ENCODE measurements at regions not wholly inside any gene's neighbourhood (a gene's known extent, or its start where the extent isn't known, plus 50 kb on each side); places are given as distances from the start of the nearest gene placed in this dataset.

- Histone ChIP-seq H3K79me2 (ENCODE audit: control insufficient read depth, insufficient read depth, low read length) (no peaks in the 10 kb centered on the region), H4K20me1 (ENCODE audit: control insufficient read depth, extremely low read depth, insufficient read depth, low read length) (no peaks in the 10 kb centered on the region), H2AFZ (ENCODE audit: control insufficient read depth, low read length) (no peak overlapping the region), H3K36me3 (ENCODE audit: control insufficient read depth in 2 of 2, extremely low read depth in 1 of 2, insufficient read depth in 2 of 2, low read length in 2 of 2) (no peaks in the 10 kb centered on the region), H3K27ac (ENCODE audit: control insufficient read depth, insufficient read depth, low read length) (no peak overlapping the region), H3K9me1 (ENCODE audit: control insufficient read depth, extremely low read depth, insufficient read depth, low read length) (no peaks in the 10 kb centered on the region), H3K4me1 (ENCODE audit: control insufficient read depth, extremely low read depth, insufficient read depth, low read length) (no peaks in the 10 kb centered on the region), H3K9me3 (ENCODE audit: control insufficient read depth, low read depth, low read length) (no peaks in the 10 kb centered on the region), H3K4me2 (ENCODE audit: control insufficient read depth, extremely low read depth, insufficient read depth, low read depth, low read length) (no peak overlapping the region), H3K9ac (ENCODE audit: control insufficient read depth, extremely low read depth, insufficient read depth, low read length) (no peak overlapping the region), H3K27me3 (ENCODE audit: control insufficient read depth, extremely low read depth, insufficient read depth, low read length) (no peaks in the 10 kb centered on the region), H3K4me3 (ENCODE audit: control insufficient read depth in 2 of 3, extremely low read depth in 1 of 3, insufficient read depth in 2 of 3, low read depth in 1 of 3, low read length in 3 of 3) (no peak overlapping the region)
- no peak for TF ChIP-seq EZH2 (IDR thresholded peaks at IDR 0.05; ENCODE audit: low read length)
- no peak for TF ChIP-seq CTCF (optimal IDR thresholded peaks at IDR 0.05 in 1 of 3, IDR thresholded peaks at IDR 0.05 in 1 of 3, conservative IDR thresholded peaks at IDR 0.05 in 1 of 3; ENCODE audit: extremely low read depth in 1 of 3, insufficient read depth in 2 of 3, low read length in 3 of 3)
- DNase-seq (ENCODE audit: low read depth, low spot score) (no peak), FAIRE-seq (no peak)
- dilution Hi-C loops (cut with MboI; ENCODE audit: extremely low pct_ligation_motif_present, low sequenced_read_pairs), result no loop called here
Measured at GRCh38 chr2:103327386-103327785, 565.6 kb downstream of the TMEM182 start.

GRCh38 chr2:103327966-103328365 is 566.1 kb downstream of the TMEM182 start:
- no peaks in the 10 kb centered on the region for H3K9me1 ChIP-seq (ENCODE audit: control insufficient read depth, extremely low read depth, insufficient read depth, low read length)
- FAIRE-seq, result no peak
- no peak overlapping the region for H3K4me2 ChIP-seq (ENCODE audit: control insufficient read depth, extremely low read depth, insufficient read depth, low read depth, low read length)
- H3K27me3 ChIP-seq (ENCODE audit: control insufficient read depth, extremely low read depth, insufficient read depth, low read length), result no peaks in the 10 kb centered on the region
- no peaks in the 10 kb centered on the region for H4K20me1 ChIP-seq (ENCODE audit: control insufficient read depth, extremely low read depth, insufficient read depth, low read length)
- dilution Hi-C loops (cut with MboI; ENCODE audit: extremely low pct_ligation_motif_present, low sequenced_read_pairs), result no loop called here
- no peak overlapping the region for H3K27ac ChIP-seq (ENCODE audit: control insufficient read depth, insufficient read depth, low read length)
- no peak overlapping the region for H3K9ac ChIP-seq (ENCODE audit: control insufficient read depth, extremely low read depth, insufficient read depth, low read length)
- DNase-seq (ENCODE audit: low read depth, low spot score), result no peak
- H3K79me2 ChIP-seq (ENCODE audit: control insufficient read depth, insufficient read depth, low read length), result no peaks in the 10 kb centered on the region
- TF ChIP-seq CTCF (optimal IDR thresholded peaks at IDR 0.05 in 1 of 3, IDR thresholded peaks at IDR 0.05 in 1 of 3, conservative IDR thresholded peaks at IDR 0.05 in 1 of 3; ENCODE audit: extremely low read depth in 1 of 3, insufficient read depth in 2 of 3, low read length in 3 of 3) (no peak), EZH2 (IDR thresholded peaks at IDR 0.05; ENCODE audit: low read length) (no peak)
- H3K4me3 ChIP-seq (ENCODE audit: control insufficient read depth in 2 of 3, extremely low read depth in 1 of 3, insufficient read depth in 2 of 3, low read depth in 1 of 3, low read length in 3 of 3), result no peak overlapping the region
- H3K36me3 ChIP-seq (ENCODE audit: control insufficient read depth in 2 of 2, extremely low read depth in 1 of 2, insufficient read depth in 2 of 2, low read length in 2 of 2), result no peaks in the 10 kb centered on the region
- H2AFZ ChIP-seq (ENCODE audit: control insufficient read depth, low read length), result no peak overlapping the region
- H3K9me3 ChIP-seq (ENCODE audit: control insufficient read depth, low read depth, low read length), result no peaks in the 10 kb centered on the region
- no peaks in the 10 kb centered on the region for H3K4me1 ChIP-seq (ENCODE audit: control insufficient read depth, extremely low read depth, insufficient read depth, low read length)
